IMR-90 (cell line): ENCODE measurements at regions not wholly inside any gene's neighbourhood (a gene's known extent, or its start where the extent isn't known, plus 50 kb on each side); places are given as distances from the start of the nearest gene placed in this dataset.

ENCODE experiments used
- BHLHE40 ChIP-seq: fragments of 150-350 bp; IDR thresholded peaks from 2 replicates; pipeline ENCODE4 v1.6.1; 2016; ENCODE audit warnings: mild to moderate bottlenecking, low read depth, low read length
- CEBPB ChIP-seq: IDR thresholded peaks from 2 replicates; pipeline ENCODE4 v1.6.1; 2012; ENCODE audit warnings: low read depth, low read length, improper control_type of control experiment
- CTCF ChIP-seq: conservative IDR thresholded peaks from 2 replicates; pipeline ENCODE4 v1.5.1; 2012; ENCODE audit warnings: mild to moderate bottlenecking, low read depth, low read length, improper control_type of control experiment
- ELK1 ChIP-seq: fragments of 150-350 bp; IDR thresholded peaks from 2 replicates; pipeline ENCODE4 v1.6.1; 2016; ENCODE audit warnings: low read depth, mild to moderate bottlenecking, low read length, moderate library complexity, borderline replicate concordance
- FOS ChIP-seq: fragments of 150-350 bp; IDR thresholded peaks from 2 replicates; pipeline ENCODE4 v1.6.1; 2016; ENCODE audit warnings: low read depth, low read length
- POLR2A ChIP-seq: IDR thresholded peaks from 2 replicates; pipeline ENCODE4 v1.6.1; 2012; ENCODE audit warnings: mild to moderate bottlenecking, low read depth, low read length
- RAD21 ChIP-seq: IDR thresholded peaks from 2 replicates; pipeline ENCODE4 v1.6.1; 2012; ENCODE audit warnings: low read length, improper control_type of control experiment
- SMC3 ChIP-seq: fragments of 150-350 bp; IDR thresholded peaks from 2 replicates; pipeline ENCODE4 v1.6.1; 2016; ENCODE audit warnings: low read depth, mild to moderate bottlenecking, antibody characterized with exemption, low read length, moderate library complexity
- USF2 ChIP-seq: fragments of 150-350 bp; IDR thresholded peaks from 2 replicates; pipeline ENCODE4 v1.6.1; 2017; ENCODE audit warnings: mild to moderate bottlenecking, antibody characterized with exemption, low read length, low read depth

- TF ChIP-seq CTCF: no peak
- no peak for TF ChIP-seq FOS
- no peak for TF ChIP-seq POLR2A
- TF ChIP-seq CEBPB: no peak
- no peak for TF ChIP-seq BHLHE40
- TF ChIP-seq ELK1: no peak
- no peak for TF ChIP-seq USF2
- no peak for TF ChIP-seq RAD21
- TF ChIP-seq SMC3: no peak
These were observed 423.9 kb upstream of the USP24 start for GRCh38 chr1:55639051-55639450.
